Glomerular visceral epithelial cell (primary cell): ENCODE measurements at regions not wholly inside any gene's neighbourhood (a gene's known extent, or its start where the extent isn't known, plus 50 kb on each side); places are given as distances from the start of the nearest gene placed in this dataset.
A peak's percentile ranks its signal among the peaks of the same experiment; 100 is the strongest.
"Not testable (repeated sequence)": the region's sequence is repeated elsewhere in the genome, so short reads cannot be mapped to it uniquely, and the experiment has no call there.

Source experiments
- DNase-seq: peaks from one replicate; pipeline ENCODE4 v3.0.0-alpha.2; 2016; ENCODE audit errors: extremely low spot score

DNA sequence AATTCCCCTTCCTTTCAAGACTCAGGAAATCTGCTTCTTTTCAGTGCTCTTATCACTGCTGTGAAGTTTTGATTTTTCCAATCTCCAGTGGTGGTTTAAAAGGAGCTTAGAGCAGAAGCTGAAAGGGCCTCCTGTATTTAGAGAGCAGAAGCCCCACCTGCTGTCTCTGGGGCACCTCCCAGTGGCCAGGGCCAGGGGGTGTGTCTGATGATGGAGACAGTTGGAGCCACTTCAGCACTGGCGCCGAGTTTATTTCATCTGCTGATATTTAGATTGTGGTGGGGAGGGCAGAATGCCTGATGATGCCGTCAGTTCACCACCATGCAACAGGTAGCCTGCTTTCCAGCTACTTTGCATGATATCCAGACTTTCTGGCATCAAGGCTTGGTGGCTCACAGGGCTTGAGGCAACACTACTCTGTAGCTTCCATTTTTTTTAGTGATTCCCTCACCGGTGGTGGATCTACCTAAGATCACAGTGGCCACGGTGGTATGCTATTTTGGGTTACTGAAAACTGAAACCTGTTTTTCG lies 371.9 kb downstream of the KCNRG start:
- DNase-seq, result peak; percentile 59

GRCh38 chr13:50388481-50388880 lies 373.2 kb downstream of the KCNRG start:
- DNase-seq, result no peak

DNA sequence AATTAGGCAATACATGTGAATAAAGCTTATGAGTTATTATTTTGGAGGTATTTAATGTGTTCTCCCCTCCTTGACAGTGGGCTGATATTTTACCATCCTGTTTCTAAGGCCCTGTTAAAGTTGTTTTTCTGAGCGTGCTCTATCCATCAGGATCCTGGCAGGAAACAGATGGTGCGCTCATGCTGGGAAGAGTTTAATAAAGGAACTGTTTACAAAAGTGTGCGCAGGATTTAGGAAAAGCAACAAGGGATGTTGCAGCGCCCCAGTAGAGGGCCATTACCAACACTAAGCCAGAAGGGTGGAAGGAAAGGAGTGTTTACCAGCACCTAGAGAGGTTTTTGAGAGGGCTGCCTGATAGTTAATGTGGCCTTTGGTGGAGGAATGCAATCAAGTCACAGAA lies 374.5 kb downstream of the KCNRG start:
- DNase-seq, result no peak

- no peak for DNase-seq
Observed at GRCh38 chr13:50390503-50391248, 375.4 kb downstream of the KCNRG start.

- DNase-seq, result no peak
Observed at GRCh38 chr13:50392977-50393376, 377.7 kb downstream of the KCNRG start.

DNA sequence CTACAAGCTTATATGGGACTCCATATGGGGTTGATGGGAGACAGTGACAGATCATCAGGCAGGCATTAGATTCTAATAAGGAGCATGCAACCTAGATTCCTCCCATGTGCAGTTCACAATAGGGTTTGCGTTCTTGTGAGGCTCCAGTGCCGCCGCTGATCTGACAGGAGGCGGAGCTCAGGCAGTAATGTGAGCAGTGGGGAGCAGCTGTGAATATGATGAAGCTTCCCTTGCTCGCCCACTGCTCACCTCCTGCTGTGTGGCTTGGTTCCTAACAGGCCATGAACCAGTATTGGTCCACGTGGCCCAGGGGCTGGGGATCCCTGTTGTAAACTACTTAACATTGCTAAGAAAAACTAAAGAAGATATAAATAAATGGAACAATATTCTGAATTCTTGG lies 378.4 kb downstream of the KCNRG start:
- DNase-seq, result no peak

GRCh38 chr13:50396001-50396400 lies 380.8 kb downstream of the KCNRG start:
- DNase-seq, result no peak

- not testable (repeated sequence) for DNase-seq
Observed at GRCh38 chr13:50396618-50397017, 381.4 kb downstream of the KCNRG start.

GRCh38 chr13:50400035-50400726 lies 384.9 kb downstream of the KCNRG start:
- DNase-seq, result no peak

DNA sequence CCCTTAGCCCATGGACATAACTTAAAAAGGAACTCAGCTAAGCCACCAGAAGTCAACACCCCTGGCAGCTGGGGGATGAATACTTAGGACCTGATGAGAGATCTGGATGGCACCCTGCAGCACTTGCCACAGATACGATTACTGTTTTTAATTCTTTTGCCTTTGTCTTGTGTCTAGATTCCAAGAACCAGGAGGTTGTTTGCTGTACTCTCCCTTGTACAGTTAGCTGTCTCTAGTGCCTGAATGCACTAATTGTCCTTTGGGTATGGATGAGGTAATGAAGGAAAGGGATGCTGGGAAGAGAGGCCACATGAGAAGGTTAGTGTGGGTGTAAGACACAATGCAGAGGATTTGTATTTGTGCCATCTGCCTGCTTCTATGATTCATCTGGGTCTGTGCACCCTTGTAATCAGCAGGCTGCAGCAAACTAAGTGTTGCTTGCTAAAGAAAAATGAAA lies 385.8 kb downstream of the KCNRG start:
- peak; percentile 51 for DNase-seq

- DNase-seq, result no peak
Observed at GRCh38 chr13:50401721-50402465, 386.6 kb downstream of the KCNRG start.

- DNase-seq, result no peak
Observed at GRCh38 chr13:50403311-50403710, 388.1 kb downstream of the KCNRG start.

- DNase-seq, result no peak
Observed at GRCh38 chr13:50404116-50404515, 388.9 kb downstream of the KCNRG start.

- DNase-seq, result no peak
Observed at GRCh38 chr13:50404769-50405168, 389.5 kb downstream of the KCNRG start.

DNA sequence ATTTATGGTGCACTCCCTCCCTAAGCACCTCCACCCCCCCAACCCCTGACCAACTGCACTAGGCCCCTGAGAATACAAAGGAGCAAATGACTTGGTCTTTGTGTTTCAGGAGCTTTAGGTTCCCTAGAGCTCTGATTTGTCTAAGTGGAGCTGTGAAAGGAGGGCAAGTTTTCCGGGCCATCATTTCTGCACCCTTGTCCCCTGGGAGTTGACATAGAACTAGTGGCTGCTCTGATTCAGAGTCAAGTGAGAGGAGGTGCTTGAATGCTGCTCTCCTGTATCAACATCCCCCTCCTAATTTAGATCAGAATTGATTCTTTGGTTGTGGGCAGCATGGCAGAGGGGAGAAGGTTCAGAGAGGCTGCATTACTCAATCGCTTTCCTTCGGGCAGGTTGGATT lies 391.6 kb downstream of the KCNRG start:
- DNase-seq, result no peak

- no peak for DNase-seq
Observed at GRCh38 chr13:50408068-50408467, 392.8 kb downstream of the KCNRG start.

DNA sequence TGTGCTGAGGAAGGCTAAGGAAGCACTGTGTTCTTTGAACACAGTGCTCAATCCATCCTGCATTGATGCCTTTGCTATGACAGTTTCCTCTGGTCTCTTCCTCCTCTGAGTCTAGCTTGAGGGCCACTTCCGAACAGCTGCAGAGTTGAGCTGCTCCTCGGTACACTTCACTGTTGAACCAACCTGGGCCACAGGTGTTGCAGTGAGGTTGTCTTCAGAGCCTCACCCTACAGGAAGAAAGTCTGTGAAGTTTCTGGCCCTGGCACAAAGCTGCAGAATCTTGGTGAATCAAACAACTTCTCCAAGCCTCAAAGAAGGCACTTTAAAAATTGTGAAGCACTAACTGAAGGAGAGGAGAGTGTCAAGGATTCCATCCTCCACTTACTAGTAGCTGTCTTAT lies 394.0 kb downstream of the KCNRG start:
- DNase-seq, result no peak

GRCh38 chr13:50410921-50411746 lies 395.9 kb downstream of the KCNRG start:
- DNase-seq, result peak; percentile 77

- no peak for DNase-seq
Observed at GRCh38 chr13:50412046-50412617, 396.9 kb downstream of the KCNRG start.

GRCh38 chr13:50414640-50415039 lies 399.4 kb downstream of the KCNRG start:
- no peak for DNase-seq

DNA sequence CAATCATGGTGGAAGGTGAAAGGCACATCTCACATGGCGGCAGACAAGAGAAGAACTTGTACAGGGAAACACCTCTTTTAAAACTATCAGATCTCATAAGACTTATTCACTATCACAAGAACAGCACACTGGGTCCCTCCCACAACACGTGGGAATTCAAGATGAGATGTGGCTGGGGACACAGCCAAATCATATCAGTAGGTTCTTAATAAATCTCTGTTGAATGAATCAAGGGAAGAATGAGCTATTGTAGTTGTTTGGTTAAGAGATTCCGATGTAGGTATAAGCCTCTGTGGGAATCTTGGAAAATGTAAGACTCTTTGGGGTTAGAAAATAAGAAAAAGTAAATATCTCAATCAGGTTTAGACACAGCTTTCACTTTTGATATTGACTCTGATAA lies 400.2 kb downstream of the KCNRG start:
- DNase-seq, result no peak
